Stimulated activated naive CD8-positive, alpha-beta T cell treated with anti-CD3 and anti-CD28 coated beads, Interleukin-15, Interleukin-2, amounts not matched to agents 100 U/mL and 50 U/mL, for 24 hours (primary cell): ENCODE measurements at regions not wholly inside any gene's neighbourhood (a gene's known extent, or its start where the extent isn't known, plus 50 kb on each side); places are given as distances from the start of the nearest gene placed in this dataset.

Experiments
- ATAC-seq: fragments of 150-1000 bp; cut with Tn5 transposase; one replicate; pipeline ENCODE4 v1.10.0; 2021
- DNase-seq: peaks from one replicate; pipeline ENCODE4 v3.0.0; 2021

- ATAC-seq (no peak), DNase-seq (no peak)
Measured at GRCh38 chr9:27625751-27626150, 52.5 kb upstream of the C9orf72 start.

GRCh38 chr9:27626244-27627187, 53.2 kb upstream of the C9orf72 start:
- no peak for DNase-seq
- ATAC-seq, result no peak

DNA sequence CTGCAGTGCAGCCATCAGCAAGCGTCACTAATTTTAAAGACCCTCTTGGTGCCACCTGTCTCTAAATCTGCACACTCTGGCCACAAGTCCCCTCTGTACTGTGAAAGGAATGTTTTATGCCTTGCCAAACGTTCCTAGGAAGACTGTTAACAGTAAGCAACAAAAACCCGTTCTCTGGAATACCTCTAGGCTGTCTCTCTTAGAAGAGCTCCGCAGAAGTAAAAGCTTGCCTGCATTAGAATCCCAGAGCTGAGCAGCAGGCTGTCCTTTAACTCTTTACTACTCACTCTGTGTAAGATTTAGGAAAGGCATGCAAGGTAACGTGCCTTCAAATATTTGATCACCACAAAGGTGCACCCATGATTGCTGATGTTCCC, 53.9 kb upstream of the C9orf72 start:
- ATAC-seq, result no peak
- no peak for DNase-seq

DNA sequence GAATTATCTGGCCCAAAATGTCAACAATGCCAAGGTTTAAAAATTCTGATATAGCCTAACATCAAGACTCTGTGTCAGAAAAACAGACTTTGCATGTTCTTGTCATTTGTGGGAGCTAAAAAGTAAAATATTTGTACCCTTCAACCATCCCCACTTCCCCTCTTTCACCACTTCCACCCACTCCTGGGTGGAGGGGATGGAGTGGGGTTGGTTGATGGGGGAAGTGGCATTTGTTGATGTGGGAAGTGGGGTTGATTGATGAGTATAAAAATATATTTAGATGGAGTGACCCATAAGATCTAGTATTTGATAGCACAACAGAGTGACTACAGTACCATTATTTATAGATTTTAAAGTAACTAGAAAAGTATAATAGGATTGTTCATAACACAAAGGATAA, 55.0 kb upstream of the C9orf72 start:
- ATAC-seq (no peak), DNase-seq (no peak)

DNA sequence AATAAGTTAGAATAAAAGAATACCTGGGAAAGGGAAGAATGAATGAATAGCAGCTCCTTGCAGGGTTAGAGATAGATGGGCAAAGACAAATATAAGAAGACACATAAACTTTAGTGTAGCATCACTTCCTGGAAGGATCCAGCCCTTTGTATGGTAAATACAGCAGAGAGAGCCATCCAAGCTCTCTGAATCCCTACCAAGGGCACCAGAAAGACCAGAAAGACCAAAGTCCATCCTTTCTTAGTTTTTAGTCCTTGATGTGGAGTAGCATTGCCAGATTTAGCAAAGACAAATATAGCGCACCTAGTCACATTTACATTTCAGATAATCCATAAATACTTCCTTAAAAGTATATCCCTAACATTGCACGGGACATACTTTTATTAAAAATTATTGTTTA, 56.1 kb upstream of the C9orf72 start:
- ATAC-seq, result no peak
- no peak for DNase-seq

DNA sequence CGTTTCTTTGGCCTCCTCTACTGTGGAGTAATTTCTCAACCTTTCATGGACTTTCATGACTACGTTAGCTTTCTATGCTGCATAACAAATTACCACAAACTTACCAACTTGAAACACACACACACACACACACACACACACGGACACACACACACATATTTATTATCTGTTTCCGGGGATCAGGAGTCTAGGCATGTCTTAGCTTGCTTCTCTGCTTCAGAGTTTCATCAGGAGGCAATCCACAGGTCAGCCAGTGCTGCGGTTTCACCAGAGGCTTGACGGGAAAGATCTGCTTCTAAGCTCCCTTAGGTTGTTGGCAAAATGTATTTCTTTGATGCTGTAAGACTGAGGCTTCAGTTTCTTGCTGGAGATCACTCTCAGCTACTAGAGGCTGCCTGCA, 59.0 kb upstream of the C9orf72 start:
- ATAC-seq (no peak), DNase-seq (no peak)

DNA sequence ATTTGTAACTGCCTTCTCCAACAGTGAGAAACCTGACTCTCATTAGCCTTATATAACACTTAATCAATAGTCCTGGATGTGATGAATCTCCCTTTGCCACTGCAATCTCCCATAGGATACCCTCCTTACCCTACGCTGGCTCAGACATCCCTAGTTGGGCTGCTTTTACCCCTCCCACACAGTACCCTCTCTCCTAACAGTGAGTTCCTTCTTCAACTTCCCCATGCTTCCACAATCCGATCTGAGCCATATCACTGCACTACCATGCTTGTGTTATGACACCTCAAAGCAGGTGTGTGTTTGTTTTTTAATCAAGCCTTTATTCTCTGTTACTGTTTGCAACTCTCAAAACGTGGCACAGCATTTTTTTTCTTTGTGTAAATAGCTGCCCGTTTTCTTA, 60.5 kb upstream of the C9orf72 start:
- ATAC-seq (no peak), DNase-seq (no peak)

DNA sequence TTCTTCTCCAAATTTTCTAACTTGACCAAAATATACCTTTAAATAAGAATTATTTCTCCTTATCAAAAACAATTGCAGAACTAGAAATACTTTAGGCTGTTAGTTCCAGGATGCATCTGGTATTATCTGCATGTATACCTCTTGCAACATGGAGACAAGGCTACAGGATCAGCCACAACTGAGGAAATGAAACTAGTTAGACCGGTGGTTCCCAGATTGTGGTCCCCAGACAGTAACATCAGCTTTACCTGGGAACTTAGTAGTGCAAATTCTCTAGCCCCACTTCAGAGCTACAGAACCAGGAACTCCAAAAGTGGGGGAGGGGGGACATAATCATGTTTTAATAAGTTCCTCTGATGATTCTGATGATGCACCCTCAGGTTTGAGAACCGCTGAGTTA, 61.6 kb upstream of the C9orf72 start:
- ATAC-seq, result no peak
- DNase-seq, result no peak

- ATAC-seq, result no peak
- DNase-seq, result no peak
Measured at GRCh38 chr9:27638716-27639115, 65.4 kb upstream of the C9orf72 start.

- DNase-seq (no peak), ATAC-seq (no peak)
Measured at GRCh38 chr9:27645161-27645840, 72.0 kb upstream of the C9orf72 start.

- ATAC-seq (no peak), DNase-seq (no peak)
Measured at GRCh38 chr9:27653246-27653645, 80.0 kb upstream of the C9orf72 start.

GRCh38 chr9:27653957-27654356, 80.7 kb upstream of the C9orf72 start:
- ATAC-seq (no peak), DNase-seq (no peak)

DNA sequence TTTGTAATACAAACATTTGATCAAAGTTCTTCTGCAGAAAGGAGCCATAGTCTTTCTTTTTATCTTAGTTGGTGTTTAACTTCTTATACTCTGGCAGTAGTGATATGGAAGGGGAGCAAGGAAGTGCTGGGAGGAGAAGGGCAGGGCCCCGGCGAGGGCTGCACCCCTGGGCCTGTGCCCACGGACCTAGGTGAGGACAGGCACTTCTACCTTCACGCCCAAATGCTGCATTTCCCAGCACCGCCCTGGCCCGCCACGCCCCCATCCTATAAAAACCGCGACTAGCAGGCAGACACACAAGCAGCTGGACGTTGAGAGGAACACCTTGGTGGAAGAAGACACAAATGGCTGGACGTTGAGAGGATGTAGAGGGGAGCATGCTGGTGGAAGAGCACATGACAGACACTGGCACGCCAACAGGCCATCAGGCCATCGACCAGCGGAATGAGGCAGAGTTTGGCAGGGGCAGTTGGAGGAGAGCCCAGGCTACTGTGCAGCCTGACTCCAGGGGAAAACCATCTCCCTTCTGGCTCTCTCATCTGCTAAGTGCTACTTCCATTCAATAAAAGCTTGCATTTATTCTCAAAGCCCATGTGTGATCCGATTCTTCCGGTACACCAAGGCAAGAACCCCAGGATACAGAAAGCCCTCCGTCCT, 81.5 kb upstream of the C9orf72 start:
- no peak for ATAC-seq
- no peak for DNase-seq

- DNase-seq, result no peak
- ATAC-seq, result no peak
Measured at GRCh38 chr9:27655441-27655840, 82.2 kb upstream of the C9orf72 start.

DNA sequence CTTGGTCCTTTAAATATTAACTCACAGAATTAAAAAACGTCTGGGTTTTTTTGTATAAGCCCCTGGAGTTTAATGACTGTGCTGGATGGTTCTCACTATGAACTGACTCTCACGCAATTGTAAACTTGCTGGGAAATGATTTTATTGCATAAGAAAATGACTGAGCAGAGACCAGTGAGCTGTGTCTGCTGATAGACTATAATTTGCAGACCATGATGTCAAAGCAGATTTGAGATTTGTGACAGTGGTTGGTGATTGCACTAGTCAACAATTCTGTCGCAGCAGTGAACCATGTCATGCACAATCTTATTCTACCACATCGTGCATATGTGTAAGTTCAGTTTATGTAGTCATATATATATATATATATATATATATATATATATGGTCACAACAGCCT, 85.7 kb upstream of the C9orf72 start:
- ATAC-seq, result no peak
- no peak for DNase-seq

- DNase-seq (no peak), ATAC-seq (no peak)
Measured at GRCh38 chr9:27659571-27659970, 86.3 kb upstream of the C9orf72 start.

GRCh38 chr9:27660148-27660547, 86.9 kb upstream of the C9orf72 start:
- ATAC-seq, result no peak
- DNase-seq, result no peak

DNA sequence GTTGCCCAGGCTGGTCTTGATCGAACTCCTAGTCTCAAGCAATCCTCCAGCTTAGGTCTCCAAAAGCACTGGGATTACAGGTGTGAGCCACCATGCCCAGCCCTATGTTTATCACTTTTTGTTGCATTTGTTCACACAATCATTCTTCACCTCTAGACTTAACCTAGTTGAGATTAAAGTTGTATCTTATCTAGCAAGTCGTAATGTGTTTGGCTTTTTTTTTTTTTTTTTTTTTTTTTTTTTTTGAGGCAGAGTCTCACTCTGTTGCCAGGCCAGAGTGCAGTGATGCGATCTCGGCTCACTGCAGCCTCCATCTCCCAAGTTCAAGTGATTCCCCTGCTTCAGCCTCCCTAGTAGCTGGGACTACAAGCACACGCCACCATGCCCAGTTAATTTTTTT, 90.2 kb upstream of the C9orf72 start:
- DNase-seq, result no peak
- no peak for ATAC-seq

DNA sequence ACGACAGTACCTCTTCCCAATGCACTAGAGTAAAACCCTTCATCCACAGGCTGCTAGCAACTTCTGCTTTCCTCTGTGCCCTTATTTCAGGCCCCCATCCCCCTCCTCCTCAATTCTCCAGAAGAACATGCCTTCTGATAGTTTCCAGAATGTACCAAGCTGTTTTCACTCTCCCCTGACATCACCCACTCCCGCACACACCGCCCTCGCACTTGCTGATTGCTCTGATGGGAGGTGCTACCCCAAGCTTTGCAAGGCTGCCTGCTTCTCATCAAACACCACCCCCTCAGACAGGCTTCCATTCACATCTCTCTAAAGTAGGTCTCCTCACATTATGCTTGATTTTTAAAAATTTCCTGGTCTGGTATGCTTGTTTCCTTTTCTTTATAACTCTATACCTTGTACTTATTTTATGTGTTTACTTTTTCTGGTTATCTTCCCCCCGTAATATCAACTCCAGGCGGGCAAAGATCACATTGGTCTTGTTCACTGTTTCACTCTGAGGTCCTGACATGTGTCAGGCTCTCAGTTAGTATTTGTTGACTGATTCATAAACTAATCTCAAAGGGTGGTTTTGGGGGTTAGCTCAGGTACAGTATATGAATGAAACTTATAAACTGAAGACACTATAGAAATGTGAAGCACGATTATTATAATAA, 91.0 kb upstream of the C9orf72 start:
- no peak for ATAC-seq

DNA sequence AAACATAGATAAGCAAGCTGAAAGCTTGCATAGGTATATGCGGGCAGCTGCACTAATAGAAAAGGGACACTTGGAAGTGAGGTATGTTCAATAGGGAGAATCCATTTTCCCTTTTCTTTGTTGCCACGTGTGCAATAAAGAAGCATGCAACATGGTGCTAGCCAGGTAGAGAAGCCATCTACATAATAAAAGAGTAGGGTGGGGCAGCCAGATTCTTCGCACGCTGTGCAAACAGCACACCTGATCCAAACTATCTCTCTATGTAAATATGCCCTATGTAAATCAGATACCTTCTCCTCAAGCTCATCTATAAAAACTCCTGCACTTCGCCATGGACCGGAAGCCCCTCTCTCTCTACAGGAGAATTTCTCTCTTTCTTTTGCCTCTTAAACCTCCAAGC, 91.9 kb upstream of the C9orf72 start:
- ATAC-seq, result no peak
- DNase-seq, result no peak

More for the DNA sequence above, 91.0 kb upstream of the C9orf72 start:
- no peak for DNase-seq

GRCh38 chr9:27668280-27668679, 95.0 kb upstream of the C9orf72 start:
- ATAC-seq, result no peak
- no peak for DNase-seq

DNA sequence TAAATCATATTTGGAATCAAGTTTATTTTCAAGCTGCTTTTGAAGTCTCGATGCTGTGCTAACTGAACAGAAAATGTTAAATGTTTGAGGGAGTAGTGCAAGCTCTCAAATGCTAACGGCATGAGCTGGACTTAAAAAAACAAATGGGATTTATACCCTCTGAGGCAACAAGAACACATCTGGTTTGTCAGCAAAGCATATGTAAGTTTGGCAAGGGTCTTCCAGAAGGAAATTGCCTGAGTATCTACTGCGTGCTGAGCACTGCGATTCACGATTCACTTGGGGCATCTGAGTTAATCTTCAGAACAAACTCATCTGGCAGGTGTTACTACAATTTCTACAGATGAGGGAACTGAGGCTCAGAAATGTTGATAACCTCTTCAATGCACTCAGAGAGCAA, 98.4 kb upstream of the C9orf72 start:
- DNase-seq (no peak), ATAC-seq (no peak)

- no peak for ATAC-seq
- DNase-seq, result no peak
Measured at GRCh38 chr9:27672718-27673117, 99.4 kb upstream of the C9orf72 start.
